SK-N-SH treated with all-trans-retinoic acid at 6 μM for 48 hours (cell line): ENCODE measurements at regions not wholly inside any gene's neighbourhood (a gene's known extent, or its start where the extent isn't known, plus 50 kb on each side); places are given as distances from the start of the nearest gene placed in this dataset.

ENCODE experiments used
- ATAC-seq: fragments of 200-7000 bp; cut with Tn5 transposase; 3 replicates; pipeline ENCODE4 v1.9.1; 2020; ENCODE audit warnings: mild to moderate bottlenecking, moderate library complexity
- ARNTL ChIP-seq: fragments of 450-650 bp; formaldehyde crosslinking; IDR thresholded peaks from 2 replicates; pipeline ENCODE4 v1.5.0; 2020; ENCODE audit warnings: low read depth, mild to moderate bottlenecking, moderate library complexity, borderline replicate concordance
- BACH2 ChIP-seq: fragments of 250-450 bp; sonication (Bioruptor Pico); IDR thresholded peaks from 2 replicates; pipeline ENCODE4 v1.9.0; 2021; ENCODE audit warnings: mild to moderate bottlenecking, borderline replicate concordance
- CSDC2 ChIP-seq: fragments of 250-450 bp; sonication (Bioruptor Pico); IDR thresholded peaks from 2 replicates; pipeline ENCODE4 v1.5.0; 2020; ENCODE audit warnings: mild to moderate bottlenecking, moderate library complexity
- GLIS3 ChIP-seq: fragments of 250-450 bp; sonication (Bioruptor Pico); IDR thresholded peaks from 2 replicates; pipeline ENCODE4 v1.5.0; 2020; ENCODE audit warnings: mild to moderate bottlenecking, moderate library complexity
- ISL1 ChIP-seq: fragments of 250-450 bp; sonication (Bioruptor Pico); IDR thresholded peaks from 2 replicates; pipeline ENCODE4 v2.1.2; 2022; ENCODE audit warnings: mild to moderate bottlenecking, moderate library complexity
- OSR1 ChIP-seq: fragments of 250-450 bp; sonication (Bioruptor Pico); IDR thresholded peaks from 2 replicates; pipeline ENCODE4 v1.8.0; 2022; ENCODE audit warnings: moderate library complexity, mild to moderate bottlenecking, inconsistent platforms
- PPARA ChIP-seq: fragments of 250-450 bp; sonication (Bioruptor Pico); IDR thresholded peaks from 2 replicates; pipeline ENCODE4 v1.5.0; 2020; ENCODE audit warnings: mild to moderate bottlenecking, borderline replicate concordance
- RARB ChIP-seq: fragments of 250-450 bp; sonication (Bioruptor Pico); IDR thresholded peaks from 2 replicates; pipeline ENCODE4 v1.8.0; 2021; ENCODE audit warnings: mild to moderate bottlenecking, moderate library complexity
- SNAI2 ChIP-seq: fragments of 250-450 bp; sonication (Bioruptor Pico); IDR thresholded peaks from 2 replicates; pipeline ENCODE4 v1.5.0; 2020; ENCODE audit warnings: mild to moderate bottlenecking, moderate library complexity
- TCF4 ChIP-seq: fragments of 250-450 bp; sonication (Bioruptor Pico); IDR thresholded peaks from 2 replicates; pipeline ENCODE4 v1.8.0; 2021; ENCODE audit warnings: mild to moderate bottlenecking, moderate library complexity, borderline replicate concordance
- TOX ChIP-seq: fragments of 250-450 bp; sonication (Bioruptor Pico); IDR thresholded peaks from 2 replicates; pipeline ENCODE4 v1.8.0; 2021; ENCODE audit warnings: mild to moderate bottlenecking, moderate library complexity, borderline replicate concordance
- ZC3H10 ChIP-seq: fragments of 250-450 bp; sonication (Bioruptor Pico); IDR thresholded peaks from 2 replicates; pipeline ENCODE4 v1.5.1; 2021; ENCODE audit warnings: mild to moderate bottlenecking, moderate library complexity
- ZFP3 ChIP-seq: fragments of 250-450 bp; sonication (Bioruptor Pico); IDR thresholded peaks from 2 replicates; pipeline ENCODE4 v1.5.0; 2020; ENCODE audit warnings: mild to moderate bottlenecking, moderate library complexity
- ZFP30 ChIP-seq: fragments of 450-650 bp; formaldehyde crosslinking; IDR thresholded peaks from 2 replicates; pipeline ENCODE4 v1.5.0; 2022; ENCODE audit warnings: mild to moderate bottlenecking, moderate library complexity
- ZNF565 ChIP-seq: fragments of 450-650 bp; formaldehyde crosslinking; conservative IDR thresholded peaks from 2 replicates; pipeline ENCODE4 v1.5.0; 2020; ENCODE audit warnings: low read depth, mild to moderate bottlenecking, moderate library complexity
- ZNF70 ChIP-seq: fragments of 450-650 bp; formaldehyde crosslinking; IDR thresholded peaks from 2 replicates; pipeline ENCODE4 v1.5.0; 2020; ENCODE audit warnings: mild to moderate bottlenecking, moderate library complexity
- ZNF8 ChIP-seq: fragments of 450-650 bp; formaldehyde crosslinking; IDR thresholded peaks from 2 replicates; pipeline ENCODE4 v1.5.0; 2020; ENCODE audit warnings: mild to moderate bottlenecking, moderate library complexity
- TF ChIP-seq, protein P1 (sequence below): fragments of 250-450 bp; sonication (Bioruptor Pico); IDR thresholded peaks from 2 replicates; pipeline ENCODE4 v1.5.0; 2020; ENCODE audit warnings: mild to moderate bottlenecking, moderate library complexity
- TF ChIP-seq, protein P2 (sequence below): fragments of 250-450 bp; sonication (Bioruptor Pico); IDR thresholded peaks from 2 replicates; pipeline ENCODE4 v1.5.1; 2020; ENCODE audit warnings: low read depth, mild to moderate bottlenecking, moderate library complexity
- TF ChIP-seq, protein P3 (sequence below): fragments of 250-450 bp; sonication (Bioruptor Pico); IDR thresholded peaks from 2 replicates; pipeline ENCODE4 v1.8.0; 2020; ENCODE audit warnings: mild to moderate bottlenecking, moderate library complexity, borderline replicate concordance
- TF ChIP-seq, protein P4 (sequence below): fragments of 250-450 bp; sonication (Bioruptor Pico); IDR thresholded peaks from 2 replicates; pipeline ENCODE4 v1.8.0; 2021; ENCODE audit warnings: low read depth, mild to moderate bottlenecking, moderate library complexity, borderline replicate concordance

DNA sequence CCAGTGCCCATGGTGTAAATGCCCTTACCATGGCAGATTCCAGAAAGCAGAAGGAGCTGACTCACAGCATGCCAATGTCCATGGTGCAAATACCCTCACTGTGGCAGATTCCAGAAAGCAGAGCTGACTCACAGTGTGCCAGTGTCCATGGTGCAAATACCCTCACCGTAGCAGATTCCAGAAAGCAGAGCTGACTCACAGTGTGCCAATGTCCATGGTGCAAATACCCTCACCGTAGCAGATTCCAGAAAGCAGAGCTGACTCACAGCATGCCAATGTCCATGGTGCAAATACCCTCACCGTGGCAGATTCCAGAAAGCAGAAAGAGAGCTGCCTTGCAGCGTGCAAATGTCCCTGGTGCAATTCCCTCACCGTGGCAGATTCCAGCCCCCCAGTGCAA is 163.8 kb upstream of the SOX1 start:
- no peak for TF ChIP-seq GLIS3 (CRISPR knock-in tag)
- TF ChIP-seq ZC3H10 = no peak
- TF ChIP-seq, protein P1, sequence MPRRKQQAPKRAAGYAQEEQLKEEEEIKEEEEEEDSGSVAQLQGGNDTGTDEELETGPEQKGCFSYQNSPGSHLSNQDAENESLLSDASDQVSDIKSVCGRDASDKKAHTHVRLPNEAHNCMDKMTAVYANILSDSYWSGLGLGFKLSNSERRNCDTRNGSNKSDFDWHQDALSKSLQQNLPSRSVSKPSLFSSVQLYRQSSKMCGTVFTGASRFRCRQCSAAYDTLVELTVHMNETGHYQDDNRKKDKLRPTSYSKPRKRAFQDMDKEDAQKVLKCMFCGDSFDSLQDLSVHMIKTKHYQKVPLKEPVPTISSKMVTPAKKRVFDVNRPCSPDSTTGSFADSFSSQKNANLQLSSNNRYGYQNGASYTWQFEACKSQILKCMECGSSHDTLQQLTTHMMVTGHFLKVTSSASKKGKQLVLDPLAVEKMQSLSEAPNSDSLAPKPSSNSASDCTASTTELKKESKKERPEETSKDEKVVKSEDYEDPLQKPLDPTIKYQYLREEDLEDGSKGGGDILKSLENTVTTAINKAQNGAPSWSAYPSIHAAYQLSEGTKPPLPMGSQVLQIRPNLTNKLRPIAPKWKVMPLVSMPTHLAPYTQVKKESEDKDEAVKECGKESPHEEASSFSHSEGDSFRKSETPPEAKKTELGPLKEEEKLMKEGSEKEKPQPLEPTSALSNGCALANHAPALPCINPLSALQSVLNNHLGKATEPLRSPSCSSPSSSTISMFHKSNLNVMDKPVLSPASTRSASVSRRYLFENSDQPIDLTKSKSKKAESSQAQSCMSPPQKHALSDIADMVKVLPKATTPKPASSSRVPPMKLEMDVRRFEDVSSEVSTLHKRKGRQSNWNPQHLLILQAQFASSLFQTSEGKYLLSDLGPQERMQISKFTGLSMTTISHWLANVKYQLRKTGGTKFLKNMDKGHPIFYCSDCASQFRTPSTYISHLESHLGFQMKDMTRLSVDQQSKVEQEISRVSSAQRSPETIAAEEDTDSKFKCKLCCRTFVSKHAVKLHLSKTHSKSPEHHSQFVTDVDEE = no peak
- no peak for TF ChIP-seq ISL1 (CRISPR knock-in tag)
- TF ChIP-seq ZFP30 (CRISPR knock-in tag) = no peak
- TF ChIP-seq, protein P2, sequence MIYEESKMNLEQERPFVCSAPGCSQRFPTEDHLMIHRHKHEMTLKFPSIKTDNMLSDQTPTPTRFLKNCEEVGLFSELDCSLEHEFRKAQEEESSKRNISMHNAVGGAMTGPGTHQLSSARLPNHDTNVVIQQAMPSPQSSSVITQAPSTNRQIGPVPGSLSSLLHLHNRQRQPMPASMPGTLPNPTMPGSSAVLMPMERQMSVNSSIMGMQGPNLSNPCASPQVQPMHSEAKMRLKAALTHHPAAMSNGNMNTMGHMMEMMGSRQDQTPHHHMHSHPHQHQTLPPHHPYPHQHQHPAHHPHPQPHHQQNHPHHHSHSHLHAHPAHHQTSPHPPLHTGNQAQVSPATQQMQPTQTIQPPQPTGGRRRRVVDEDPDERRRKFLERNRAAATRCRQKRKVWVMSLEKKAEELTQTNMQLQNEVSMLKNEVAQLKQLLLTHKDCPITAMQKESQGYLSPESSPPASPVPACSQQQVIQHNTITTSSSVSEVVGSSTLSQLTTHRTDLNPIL (CRISPR knock-in tag) = no peak
- no peak for TF ChIP-seq ZNF70 (CRISPR knock-in tag)
- TF ChIP-seq, protein P3, sequence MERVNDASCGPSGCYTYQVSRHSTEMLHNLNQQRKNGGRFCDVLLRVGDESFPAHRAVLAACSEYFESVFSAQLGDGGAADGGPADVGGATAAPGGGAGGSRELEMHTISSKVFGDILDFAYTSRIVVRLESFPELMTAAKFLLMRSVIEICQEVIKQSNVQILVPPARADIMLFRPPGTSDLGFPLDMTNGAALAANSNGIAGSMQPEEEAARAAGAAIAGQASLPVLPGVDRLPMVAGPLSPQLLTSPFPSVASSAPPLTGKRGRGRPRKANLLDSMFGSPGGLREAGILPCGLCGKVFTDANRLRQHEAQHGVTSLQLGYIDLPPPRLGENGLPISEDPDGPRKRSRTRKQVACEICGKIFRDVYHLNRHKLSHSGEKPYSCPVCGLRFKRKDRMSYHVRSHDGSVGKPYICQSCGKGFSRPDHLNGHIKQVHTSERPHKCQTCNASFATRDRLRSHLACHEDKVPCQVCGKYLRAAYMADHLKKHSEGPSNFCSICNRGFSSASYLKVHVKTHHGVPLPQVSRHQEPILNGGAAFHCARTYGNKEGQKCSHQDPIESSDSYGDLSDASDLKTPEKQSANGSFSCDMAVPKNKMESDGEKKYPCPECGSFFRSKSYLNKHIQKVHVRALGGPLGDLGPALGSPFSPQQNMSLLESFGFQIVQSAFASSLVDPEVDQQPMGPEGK = no peak
- no peak for TF ChIP-seq CSDC2
- no peak for TF ChIP-seq SNAI2 (CRISPR knock-in tag)
- TF ChIP-seq TOX (CRISPR knock-in tag) = no peak
- no peak for TF ChIP-seq TCF4 (CRISPR knock-in tag)
- TF ChIP-seq OSR1 (CRISPR knock-in tag) = no peak
- no peak for TF ChIP-seq PPARA (CRISPR knock-in tag)
- no peak for TF ChIP-seq RARB (CRISPR knock-in tag)
- TF ChIP-seq BACH2 = no peak
- TF ChIP-seq ZFP3 = no peak
- TF ChIP-seq ARNTL (CRISPR knock-in tag) = no peak
- TF ChIP-seq, protein P4, sequence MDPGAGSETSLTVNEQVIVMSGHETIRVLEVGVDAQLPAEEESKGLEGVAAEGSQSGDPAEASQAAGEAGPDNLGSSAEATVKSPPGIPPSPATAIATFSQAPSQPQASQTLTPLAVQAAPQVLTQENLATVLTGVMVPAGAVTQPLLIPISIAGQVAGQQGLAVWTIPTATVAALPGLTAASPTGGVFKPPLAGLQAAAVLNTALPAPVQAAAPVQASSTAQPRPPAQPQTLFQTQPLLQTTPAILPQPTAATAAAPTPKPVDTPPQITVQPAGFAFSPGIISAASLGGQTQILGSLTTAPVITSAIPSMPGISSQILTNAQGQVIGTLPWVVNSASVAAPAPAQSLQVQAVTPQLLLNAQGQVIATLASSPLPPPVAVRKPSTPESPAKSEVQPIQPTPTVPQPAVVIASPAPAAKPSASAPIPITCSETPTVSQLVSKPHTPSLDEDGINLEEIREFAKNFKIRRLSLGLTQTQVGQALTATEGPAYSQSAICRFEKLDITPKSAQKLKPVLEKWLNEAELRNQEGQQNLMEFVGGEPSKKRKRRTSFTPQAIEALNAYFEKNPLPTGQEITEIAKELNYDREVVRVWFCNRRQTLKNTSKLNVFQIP (CRISPR knock-in tag) = no peak
- no peak for ATAC-seq

DNA sequence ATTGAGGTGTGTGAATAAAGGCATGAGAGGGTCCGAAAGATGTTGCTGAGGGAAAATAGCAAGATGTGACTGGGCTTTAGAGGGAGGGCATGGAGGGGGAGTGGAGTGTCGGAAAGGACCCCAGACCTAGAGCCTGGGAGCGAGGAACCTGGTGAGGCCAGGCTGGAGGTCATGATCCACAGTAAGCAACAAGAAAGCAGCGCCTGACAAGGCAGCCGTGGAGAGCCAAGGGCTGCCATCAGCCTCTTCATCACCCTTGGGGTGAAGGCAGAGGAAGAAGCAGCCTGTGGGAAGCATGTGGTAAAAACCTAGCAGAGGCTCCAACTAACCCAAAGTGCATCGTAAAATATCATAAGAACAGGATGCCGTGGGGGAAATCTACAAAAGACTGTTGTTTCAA is 162.8 kb upstream of the SOX1 start:
- TF ChIP-seq ZNF565 = no peak
- no peak for TF ChIP-seq OSR1 (CRISPR knock-in tag)
- no peak for TF ChIP-seq ZNF8
- no peak for TF ChIP-seq GLIS3 (CRISPR knock-in tag)
- TF ChIP-seq ZFP30 (CRISPR knock-in tag) = no peak
- TF ChIP-seq TOX (CRISPR knock-in tag) = no peak
- TF ChIP-seq, all 23 proteins: peak for 0
- ATAC-seq = no peak

DNA sequence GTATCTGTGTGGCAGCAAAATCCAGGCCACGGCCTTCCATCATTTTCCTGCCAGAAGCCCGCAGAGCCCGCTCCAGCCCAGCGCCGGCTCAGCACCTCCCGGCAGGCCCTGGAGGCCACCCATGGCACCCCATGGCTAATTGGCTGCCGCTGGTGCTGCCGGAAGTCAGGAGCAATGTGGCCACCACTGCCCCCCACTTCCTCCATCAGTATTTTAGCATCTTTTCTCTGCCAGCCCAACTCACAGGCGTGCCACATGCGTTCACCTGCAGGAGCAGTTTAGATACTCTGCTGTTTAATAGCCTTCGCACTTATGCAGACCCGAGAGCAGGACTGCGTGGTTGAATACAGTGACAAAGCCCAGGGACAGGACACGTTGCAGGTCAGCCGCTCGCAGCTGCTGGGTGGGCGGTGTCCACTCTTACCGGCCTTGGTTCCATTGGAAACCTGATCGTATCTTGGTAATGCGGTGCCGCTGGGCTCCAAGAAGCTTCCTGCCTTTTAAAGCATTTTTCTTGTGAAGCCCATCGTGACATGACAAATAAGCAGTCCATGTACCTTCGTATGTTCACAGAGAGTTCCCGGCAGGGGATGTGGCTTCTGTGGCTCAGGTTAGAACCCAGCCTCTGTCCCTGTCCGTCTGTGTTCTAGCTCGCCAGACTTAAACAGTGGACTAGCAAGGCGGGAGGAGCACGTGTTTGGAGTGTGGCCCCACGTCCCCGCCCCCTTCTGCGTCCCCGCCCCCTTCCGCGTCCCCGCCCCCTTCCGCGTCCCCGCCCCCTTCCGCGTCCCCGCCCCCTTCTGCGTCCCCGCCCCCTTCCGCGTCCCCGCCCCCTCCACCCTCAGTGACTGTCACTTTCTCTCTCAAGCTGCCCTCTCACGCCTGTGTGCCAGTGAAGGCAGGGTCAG is 162.0 kb upstream of the SOX1 start:
- ATAC-seq = no peak
- TF ChIP-seq PPARA (CRISPR knock-in tag) = no peak

DNA sequence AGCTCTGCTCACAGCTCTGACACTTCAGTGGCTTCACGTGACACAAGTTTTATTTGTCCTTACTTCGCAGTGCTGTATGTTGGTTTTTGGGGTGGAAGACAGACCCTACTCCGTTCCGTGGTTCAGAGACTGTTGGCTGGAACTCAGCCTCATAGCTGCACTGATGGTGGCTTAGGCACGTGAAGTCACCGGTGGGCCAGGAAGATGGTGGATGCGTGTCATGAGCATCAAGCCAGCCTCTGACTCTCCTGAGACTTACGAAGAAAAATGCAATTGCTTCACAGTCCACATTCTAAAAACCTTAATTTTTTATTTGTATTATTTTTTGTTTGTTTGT is 161.4 kb upstream of the SOX1 start:
- no peak for TF ChIP-seq ZNF8
- no peak for TF ChIP-seq OSR1 (CRISPR knock-in tag)
- TF ChIP-seq ZFP3 = no peak
- TF ChIP-seq SNAI2 (CRISPR knock-in tag) = no peak
- TF ChIP-seq TOX (CRISPR knock-in tag) = no peak
- no peak for TF ChIP-seq ZNF565
- no peak for TF ChIP-seq GLIS3 (CRISPR knock-in tag)
- no peak for TF ChIP-seq RARB (CRISPR knock-in tag)
- no peak for TF ChIP-seq ARNTL (CRISPR knock-in tag)
- no peak for TF ChIP-seq ISL1 (CRISPR knock-in tag)
- no peak for TF ChIP-seq TCF4 (CRISPR knock-in tag)
- TF ChIP-seq, protein P4 (CRISPR knock-in tag) = no peak
- ATAC-seq = no peak
